Transverse colon (tissue), 4 donors: ENCODE measurements at regions not wholly inside any gene's neighbourhood (a gene's known extent, or its start where the extent isn't known, plus 50 kb on each side); places are given as distances from the start of the nearest gene placed in this dataset.

Experiments
- DNase-seq: peaks from one replicate; pipeline ENCODE4 v3.0.0-alpha.2; 2019
- H3K27ac ChIP-seq, 4 donors: fragments of 200-600 bp; sonication (generic); 2 replicates each; pipeline ENCODE4 v1.5.1; 2016 to 2018; ENCODE audit warnings: inconsistent platforms in 4 of 4
- H3K27me3 ChIP-seq: fragments of 200-600 bp; sonication (generic); 2 replicates; pipeline ENCODE4 v1.5.1; 2017; ENCODE audit warnings: inconsistent platforms
- H3K36me3 ChIP-seq, 4 donors: fragments of 200-600 bp; sonication (generic); 2 replicates each; pipeline ENCODE4 v1.5.1; 2017 to 2019; ENCODE audit warnings: inconsistent platforms in 4 of 4
- H3K4me1 ChIP-seq, 4 donors: fragments of 200-600 bp; sonication (generic); 2 replicates each; pipeline ENCODE4 v1.5.1; 2017 to 2020; ENCODE audit warnings: inconsistent platforms in 4 of 4
- H3K4me3 ChIP-seq, 4 donors: fragments of 200-600 bp; sonication (generic); 1 replicate in 1 of 4; 2 replicates in 3 of 4; pipeline versions ENCODE4 v1.5.1 to v1.6.1; 2017 to 2019; ENCODE audit warnings: inconsistent platforms in 4 of 4
- H3K9me3 ChIP-seq, 2 donors: fragments of 200-600 bp; sonication (generic); 2 replicates each; pipeline ENCODE4 v1.5.1; 2017 to 2019; ENCODE audit warnings: inconsistent platforms in 2 of 2
- CTCF ChIP-seq, 5 experiments: fragments of 200-600 bp in 3 of 5; fragments of 450-650 bp in 2 of 5; sonication (generic) in 3 of 5; IDR thresholded peaks; 1 replicate in 2 of 5; 2 replicates in 3 of 5; pipeline ENCODE4 v1.5.1; 2016 to 2017; ENCODE audit warnings: antibody characterized with exemption in 5 of 5, inconsistent platforms in 3 of 5, mild to moderate bottlenecking in 2 of 5, moderate library complexity in 1 of 5
- EP300 ChIP-seq: sonication (generic); formaldehyde crosslinking; IDR thresholded peaks from one replicate; pipeline ENCODE4 v1.6.1; 2017; ENCODE audit warnings: antibody characterized with exemption, low read depth
- POLR2A ChIP-seq: fragments of 450-650 bp; IDR thresholded peaks from one replicate; pipeline ENCODE4 v1.6.1; 2016; ENCODE audit warnings: antibody characterized with exemption, mild to moderate bottlenecking, moderate library complexity
- POLR2AphosphoS5 ChIP-seq, 3 donors: sonication (generic); formaldehyde crosslinking; IDR thresholded peaks; one replicate each; pipeline ENCODE4 v1.6.1; 2016; ENCODE audit warnings: antibody characterized with exemption in 3 of 3
- WGBS, 2 donors: methylation state at CpG; one replicate each; pipeline ENCODE4 v1.1.5; 2018; ENCODE audit warnings: low coverage in 1 of 2; 5-methylcytosine and 5-hydroxymethylcytosine counted together
- in situ Hi-C, 4 donors: fragments of 200-750 bp; cut with MboI; loops; one replicate each; pipeline versions ENCODE4 v1.15.0 to v1.15.1; 2017; ENCODE audit warnings: low sequenced_read_pairs in 3 of 4, low pct_ligation_motif_present in 1 of 4, low pct_unique_long_range_greater_than_20kb in 1 of 4
- intact Hi-C: fragments of 100-400 bp; cut with DNase I; formaldehyde crosslinking; loops from one replicate; pipeline ENCODE4 v1.15.1; 2023; ENCODE audit warnings: low total_unique reads

- in situ Hi-C loops, result no loop called here
- TF ChIP-seq CTCF (IDR thresholded peaks at IDR 0.05), result no peak
- TF ChIP-seq POLR2AphosphoS5 (IDR thresholded peaks at IDR 0.05), result no peak
- TF ChIP-seq EP300, result no peak
- no peak for TF ChIP-seq POLR2A
- no peaks in the 10 kb centered on the region for H3K4me1 ChIP-seq
- no peaks in the 10 kb centered on the region for H3K9me3 ChIP-seq
- H3K27ac ChIP-seq, result no peak overlapping the region
- no peaks in the 10 kb centered on the region for H3K36me3 ChIP-seq
- DNase-seq, result no peak
- WGBS, 2 donors, result 47 to 57% methylated on average over 1 to 2 of the region's 2 CpGs
- H3K4me3 ChIP-seq, result no peak overlapping the region
- intact Hi-C loops, result no loop called here
- no peaks in the 10 kb centered on the region for H3K27me3 ChIP-seq
These were observed 254.6 kb upstream of the NR2F2 start for GRCh38 chr15:96075895-96076294.

- no peak for DNase-seq
- TF ChIP-seq POLR2AphosphoS5 (IDR thresholded peaks at IDR 0.05) (no peak), POLR2A (no peak), EP300 (no peak), CTCF (IDR thresholded peaks at IDR 0.05) (no peak)
- Histone ChIP-seq H3K9me3 (no peaks in the 10 kb centered on the region), H3K36me3 (no peaks in the 10 kb centered on the region), H3K27me3 (no peaks in the 10 kb centered on the region), H3K4me1 (no peaks in the 10 kb centered on the region), H3K4me3 (no peak overlapping the region), H3K27ac (no peak overlapping the region)
- intact Hi-C loops, result no loop called here
- 76 to 91% methylated on average over 6 of the region's 6 CpGs for WGBS, 2 donors
- in situ Hi-C loops, result no loop called here
These were observed 254.2 kb upstream of the NR2F2 start for GRCh38 chr15:96076350-96076749.

- intact Hi-C loops, result no loop called here
- Histone ChIP-seq H3K4me1 (no peaks in the 10 kb centered on the region), H3K4me3 (no peak overlapping the region), H3K27ac (no peak overlapping the region), H3K36me3 (no peaks in the 10 kb centered on the region), H3K27me3 (no peaks in the 10 kb centered on the region), H3K9me3 (no peaks in the 10 kb centered on the region)
- in situ Hi-C loops, result no loop called here
- WGBS, 2 donors, result 83 to 84% methylated on average over 4 of the region's 4 CpGs
- TF ChIP-seq EP300 (no peak), POLR2A (no peak)
- DNase-seq, result no peak
These were observed 251.5 kb upstream of the NR2F2 start for GRCh38 chr15:96079041-96079440.

GRCh38 chr15:96079882-96080281 lies 250.6 kb upstream of the NR2F2 start:
- WGBS, 2 donors, result 67 to 70% methylated on average over 2 to 3 of the region's 3 CpGs
- intact Hi-C loops (no loop called here), in situ Hi-C loops (no loop called here)
- Histone ChIP-seq H3K4me1 (no peaks in the 10 kb centered on the region), H3K4me3 (no peak overlapping the region), H3K27me3 (no peaks in the 10 kb centered on the region), H3K36me3 (no peaks in the 10 kb centered on the region), H3K9me3 (no peaks in the 10 kb centered on the region), H3K27ac (no peak overlapping the region)
- TF ChIP-seq POLR2AphosphoS5 (IDR thresholded peaks at IDR 0.05) (no peak), EP300 (no peak), CTCF (IDR thresholded peaks at IDR 0.05) (no peak), POLR2A (no peak)
- no peak for DNase-seq

GRCh38 chr15:96086164-96086563 lies 244.3 kb upstream of the NR2F2 start:
- in situ Hi-C loops, result no loop called here
- Histone ChIP-seq H3K4me3 (no peak overlapping the region), H3K9me3 (no peaks in the 10 kb centered on the region), H3K27me3 (no peaks in the 10 kb centered on the region), H3K4me1 (peaks cover 0 to 6% (median 0%) of the 10 kb centered on the region in 4 donors), H3K36me3 (no peaks in the 10 kb centered on the region), H3K27ac (no peak overlapping the region)
- intact Hi-C loops, result no loop called here
- TF ChIP-seq POLR2AphosphoS5 (IDR thresholded peaks at IDR 0.05) (no peak), CTCF (IDR thresholded peaks at IDR 0.05) (no peak), EP300 (no peak), POLR2A (no peak)
- WGBS, 2 donors, result 38 to 60% methylated on average over 1 to 3 of the region's 3 CpGs
- DNase-seq, result no peak
